H1 (cell line): ENCODE measurements at regions not wholly inside any gene's neighbourhood (a gene's known extent, or its start where the extent isn't known, plus 50 kb on each side); places are given as distances from the start of the nearest gene placed in this dataset.
"Not testable (repeated sequence)": the region's sequence is repeated elsewhere in the genome, so short reads cannot be mapped to it uniquely, and the experiment has no call there.

ENCODE experiments used
- CTCF ChIA-PET: fragments of 300-600 bp; sonication (Branson Sonifier 250); formaldehyde crosslinking; loops from one replicate; lab custom pipeline; 2021; ENCODE audit not compliant: partially characterized antibody; lab: Charles Lee
- POLR2A ChIA-PET: fragments of 300-600 bp; sonication (Branson Sonifier 250); formaldehyde crosslinking; loops from one replicate; lab custom pipeline; 2021; ENCODE audit warnings: inconsistent platforms; ENCODE audit not compliant: partially characterized antibody; lab: Charles Lee
- DNase-seq, 2 experiments: peaks; one replicate each; pipeline versions ENCODE4 v3.0.0 to v3.0.0-alpha.2; 2010 to 2022; ENCODE audit warnings: low spot score in 2 of 2, low read depth in 1 of 2, mixed read lengths in 1 of 2
- FAIRE-seq: peaks from 2 replicates; lab custom pipeline; 2011; peaks lifted over from hg19 to GRCh38; lab: Jason Lieb, UNC
- H2AFZ ChIP-seq: 2 replicates; pipeline ENCODE4 v1.8.1; 2012; ENCODE audit warnings: low read length, inconsistent platforms
- H2AK5ac ChIP-seq: 2 replicates; pipeline ENCODE4 v1.6.1; 2013; ENCODE audit warnings: low read depth, low read length
- H2BK120ac ChIP-seq: replicated peaks from 2 replicates; pipeline ENCODE3; 2013; ENCODE audit warnings: low read depth, low read length, inconsistent platforms
- H2BK12ac ChIP-seq: 2 replicates; pipeline ENCODE4 v1.6.1; 2013; ENCODE audit warnings: low read depth, low read length
- H2BK15ac ChIP-seq: 2 replicates; pipeline ENCODE4 v1.6.1; 2013; ENCODE audit warnings: low read length
- H2BK20ac ChIP-seq: 2 replicates; pipeline ENCODE4 v1.6.1; 2013; ENCODE audit warnings: low read length
- H2BK5ac ChIP-seq: 2 replicates; pipeline ENCODE4 v1.6.1; 2013; ENCODE audit warnings: low read depth, low read length
- H3K14ac ChIP-seq: 2 replicates; pipeline ENCODE4 v1.6.1; 2013; ENCODE audit warnings: inconsistent platforms; ENCODE audit not compliant: insufficient read length
- H3K18ac ChIP-seq: 2 replicates; pipeline ENCODE4 v1.6.1; 2013; ENCODE audit warnings: low read length; ENCODE audit errors: extremely low read depth
- H3K23ac ChIP-seq: 2 replicates; pipeline ENCODE4 v1.6.1; 2013; ENCODE audit warnings: inconsistent platforms; ENCODE audit not compliant: insufficient read length
- H3K23me2 ChIP-seq: 2 replicates; pipeline ENCODE4 v1.6.1; 2013; ENCODE audit warnings: low read depth, low read length
- H3K27ac ChIP-seq: 2 replicates; pipeline ENCODE4 v1.6.1; 2011; ENCODE audit warnings: low read depth, low read length, inconsistent platforms
- H3K27me3 ChIP-seq, 4 experiments: replicated peaks in 1 of 4; 1 replicate in 1 of 4; 2 replicates in 3 of 4; pipeline versions ENCODE4 v1.6.1 to v1.8.1; 2011 to 2013; ENCODE audit warnings: low read length in 3 of 4, mild to moderate bottlenecking in 3 of 4, inconsistent platforms in 2 of 4, mixed read lengths in 2 of 4, moderate library complexity in 1 of 4; ENCODE audit not compliant: control insufficient read depth in 3 of 4, insufficient read depth in 3 of 4; ENCODE audit errors: extremely low read depth in 1 of 4
- H3K36me3 ChIP-seq, 4 experiments: 2 replicates each; pipeline versions ENCODE4 v1.6.1 to v1.8.1; 2011 to 2013; ENCODE audit warnings: mild to moderate bottlenecking in 4 of 4, low read length in 3 of 4, moderate library complexity in 2 of 4, control low read depth in 1 of 4, inconsistent platforms in 1 of 4; ENCODE audit not compliant: insufficient read depth in 4 of 4, control insufficient read depth in 2 of 4
- H3K4ac ChIP-seq: replicated peaks from 2 replicates; pipeline ENCODE3; 2013; ENCODE audit warnings: low read length, low read depth, mixed read lengths, inconsistent platforms; ENCODE audit not compliant: insufficient read length
- H3K4me1 ChIP-seq, 4 experiments: replicated peaks in 1 of 4; 1 replicate in 1 of 4; 2 replicates in 3 of 4; pipeline versions ENCODE4 v1.6.1 to v1.8.1; 2011 to 2013; ENCODE audit warnings: low read length in 3 of 4, inconsistent platforms in 2 of 4, mixed read lengths in 1 of 4; ENCODE audit not compliant: insufficient read depth in 4 of 4, control insufficient read depth in 3 of 4
- H3K4me2 ChIP-seq, 2 experiments: 2 replicates each; pipeline versions ENCODE4 v1.6.1 to v1.8.1; 2011 to 2013; ENCODE audit warnings: low read depth in 2 of 2, low read length in 2 of 2, control low read depth in 1 of 2, inconsistent platforms in 1 of 2, mild to moderate bottlenecking in 1 of 2; ENCODE audit not compliant: insufficient read depth in 1 of 2
- H3K4me3 ChIP-seq, 4 experiments: fragments of 200-600, 300-600 bp in 1 of 4; sonication (generic), shearing (Covaris generic), sonication (Bioruptor Twin) in 1 of 4; 2 replicates each; pipeline versions ENCODE4 v1.5.1 to v1.8.1; 2011 to 2016; ENCODE audit warnings: low read length in 4 of 4, low read depth in 3 of 4, control low read depth in 2 of 4, inconsistent platforms in 2 of 4, mild to moderate bottlenecking in 2 of 4, mixed read lengths in 1 of 4, moderate library complexity in 1 of 4; ENCODE audit not compliant: insufficient read depth in 2 of 4; ENCODE audit errors: extremely low read depth in 1 of 4
- H3K56ac ChIP-seq: replicated peaks from 2 replicates; pipeline ENCODE3; 2013; ENCODE audit warnings: low read depth, mild to moderate bottlenecking, mixed read lengths, low read length, inconsistent platforms; ENCODE audit not compliant: insufficient read length
- H3K79me1 ChIP-seq: 2 replicates; pipeline ENCODE4 v1.6.1; 2013; ENCODE audit warnings: low read depth, low read length, control low read depth
- H3K79me2 ChIP-seq, 2 experiments: 2 replicates each; pipeline versions ENCODE4 v1.6.1 to v1.8.1; 2012 to 2013; ENCODE audit warnings: low read length in 2 of 2, mild to moderate bottlenecking in 2 of 2, inconsistent platforms in 1 of 2; ENCODE audit not compliant: insufficient read depth in 2 of 2, control insufficient read depth in 1 of 2
- H3K9ac ChIP-seq, 4 experiments: replicated peaks in 1 of 4; 1 replicate in 1 of 4; 2 replicates in 3 of 4; pipeline versions ENCODE4 v1.6.1 to v1.8.1; 2011 to 2013; ENCODE audit warnings: low read depth in 3 of 4, low read length in 3 of 4, control low read depth in 2 of 4, mild to moderate bottlenecking in 2 of 4, moderate library complexity in 2 of 4, inconsistent platforms in 1 of 4; ENCODE audit errors: extremely low read depth in 1 of 4
- H3K9me3 ChIP-seq, 2 experiments: 2 replicates each; pipeline versions ENCODE4 v1.6.1 to v1.8.1; 2012 to 2013; ENCODE audit warnings: mild to moderate bottlenecking in 2 of 2, moderate library complexity in 2 of 2, control low read depth in 1 of 2, inconsistent platforms in 1 of 2, low read depth in 1 of 2, low read length in 1 of 2, mixed read lengths in 1 of 2; ENCODE audit not compliant: insufficient read depth in 2 of 2
- H4K20me1 ChIP-seq, 2 experiments: replicated peaks in 1 of 2; 2 replicates each; pipeline versions ENCODE3 to v1.8.1; 2011 to 2013; ENCODE audit warnings: inconsistent platforms in 2 of 2, low read length in 2 of 2, mild to moderate bottlenecking in 1 of 2; ENCODE audit not compliant: insufficient read depth in 2 of 2, control insufficient read depth in 1 of 2
- H4K5ac ChIP-seq: 2 replicates; pipeline ENCODE4 v1.6.1; 2013; ENCODE audit warnings: low read length, low read depth, mixed read lengths, inconsistent platforms; ENCODE audit not compliant: insufficient read length
- H4K8ac ChIP-seq: 2 replicates; pipeline ENCODE4 v1.8.0; 2013; ENCODE audit warnings: mild to moderate bottlenecking, moderate library complexity, low read length, inconsistent platforms; ENCODE audit not compliant: insufficient read depth; ENCODE audit errors: extremely low read depth
- H4K91ac ChIP-seq: replicated peaks from 2 replicates; pipeline ENCODE3; 2013; ENCODE audit warnings: low read length, mixed read lengths, inconsistent platforms; ENCODE audit not compliant: insufficient read length
- SIN3A ChIP-seq, 2 experiments: IDR thresholded peaks in 1 of 2; conservative IDR thresholded peaks in 1 of 2; 2 replicates each; pipeline ENCODE4 v1.6.1; 2011 to 2012; ENCODE audit warnings: low read length in 2 of 2, improper control_type of control experiment in 1 of 2, low read depth in 1 of 2, mild to moderate bottlenecking in 1 of 2
- SP2 ChIP-seq: IDR thresholded peaks from 2 replicates; pipeline ENCODE4 v1.6.1; 2012; ENCODE audit warnings: mild to moderate bottlenecking, low read length, inconsistent platforms
- USF2 ChIP-seq: IDR thresholded peaks from 2 replicates; pipeline ENCODE4 v1.6.1; 2011; ENCODE audit warnings: low read length, improper control_type of control experiment
- WGBS, 2 experiments: shearing (Covaris generic) in 1 of 2; methylation state at CpG; one replicate each; pipeline versions ENCODE4 v1.1.6 to v1.1.7; 2013 to 2015; ENCODE audit warnings: low lambda C conversion rate in 2 of 2, mixed read lengths in 2 of 2, inconsistent platforms in 1 of 2, low coverage in 1 of 2, missing lambda C conversion rate in 1 of 2; ENCODE audit not compliant: insufficient replicate concordance in 2 of 2, insufficient coverage in 1 of 2, insufficient read length in 1 of 2; ENCODE audit errors: extremely low coverage in 1 of 2, missing lambda C conversion rate in 1 of 2; 5-methylcytosine and 5-hydroxymethylcytosine counted together

- no peak for TF ChIP-seq SIN3A (conservative IDR thresholded peaks at IDR 0.05 in 1 of 2, IDR thresholded peaks at IDR 0.05 in 1 of 2; ENCODE audit: low read depth in 1 of 2, low read length in 2 of 2)
- no peak for TF ChIP-seq SP2
- no peak for TF ChIP-seq USF2
Observed at GRCh38 chr13:78540058-78540457, 63.3 kb downstream of the POU4F1 start (continued).

- H2BK120ac ChIP-seq, H3K56ac ChIP-seq, H3K9ac ChIP-seq, H3K14ac ChIP-seq, H2BK20ac ChIP-seq, H3K9me3 ChIP-seq, H4K5ac ChIP-seq, H2BK5ac ChIP-seq, H3K79me1 ChIP-seq, H2BK12ac ChIP-seq, H4K20me1 ChIP-seq, H3K18ac ChIP-seq, H3K4ac ChIP-seq, H3K79me2 ChIP-seq, H4K8ac ChIP-seq, H3K4me1 ChIP-seq, H3K36me3 ChIP-seq, H3K23ac ChIP-seq, FAIRE-seq, H2BK15ac ChIP-seq, H3K4me3 ChIP-seq, H3K4me2 ChIP-seq, DNase-seq, H3K23me2 ChIP-seq, H3K27ac ChIP-seq, H3K27me3 ChIP-seq, H2AK5ac ChIP-seq, H2AFZ ChIP-seq, POLR2A ChIA-PET, H4K91ac ChIP-seq: not testable (repeated sequence)
- 92% methylated on average over 7 of the region's 8 CpGs; no CpG with 5 or more reads in 1 of the 2 experiments for WGBS, 2 experiments
- CTCF ChIA-PET = interaction anchor here (1.0 kb wide), 1 partner anchor 17 kb away, joined by 3 read pairs; no protein-coding TSS in a partner anchor
Observed at GRCh38 chr13:78526044-78526443, 77.3 kb downstream of the POU4F1 start.
